ENCODE measurements at regions not wholly inside any gene's neighbourhood (a gene's known extent, or its start where the extent isn't known, plus 50 kb on each side); places are given as distances from the start of the nearest gene placed in this dataset.

DNA sequence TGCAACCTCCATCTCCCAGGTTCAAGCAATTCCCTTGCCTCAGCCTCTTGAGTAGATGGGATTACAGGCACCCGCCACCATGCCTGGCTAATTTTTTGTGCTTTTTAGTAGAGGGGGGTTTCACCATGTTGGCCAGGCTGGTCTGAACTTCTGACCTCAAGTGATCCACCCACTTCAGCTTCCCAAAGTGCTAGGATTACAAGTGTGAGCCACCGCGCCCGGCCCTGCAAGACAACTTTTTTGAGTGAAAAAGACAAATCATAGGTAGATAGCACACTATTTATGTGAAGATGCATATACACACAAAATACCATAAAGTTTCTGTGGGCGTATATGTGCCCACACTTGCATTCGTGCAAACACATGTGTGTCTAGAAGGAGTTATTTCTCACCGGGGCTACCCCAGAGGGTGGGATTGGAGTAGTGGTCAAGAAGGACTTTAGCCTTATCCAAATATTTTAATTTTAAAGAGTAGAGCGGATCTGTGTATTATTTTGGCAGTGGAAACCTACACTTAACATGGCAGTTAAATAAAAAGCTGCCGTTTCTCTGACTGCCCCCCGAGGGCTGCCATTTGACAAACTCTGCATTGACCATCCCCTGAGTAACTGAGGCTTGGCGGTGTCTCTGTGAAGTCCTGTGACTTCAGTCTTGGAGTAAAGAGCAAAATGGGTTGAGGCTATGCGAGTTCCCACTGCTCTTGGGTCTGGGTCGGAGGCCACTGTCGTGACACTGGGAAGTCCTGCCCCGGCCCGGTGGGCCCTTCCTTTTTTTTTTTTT, 93.4 kb upstream of the PTCH1 start:
- no peak for DNase-seq

DNA sequence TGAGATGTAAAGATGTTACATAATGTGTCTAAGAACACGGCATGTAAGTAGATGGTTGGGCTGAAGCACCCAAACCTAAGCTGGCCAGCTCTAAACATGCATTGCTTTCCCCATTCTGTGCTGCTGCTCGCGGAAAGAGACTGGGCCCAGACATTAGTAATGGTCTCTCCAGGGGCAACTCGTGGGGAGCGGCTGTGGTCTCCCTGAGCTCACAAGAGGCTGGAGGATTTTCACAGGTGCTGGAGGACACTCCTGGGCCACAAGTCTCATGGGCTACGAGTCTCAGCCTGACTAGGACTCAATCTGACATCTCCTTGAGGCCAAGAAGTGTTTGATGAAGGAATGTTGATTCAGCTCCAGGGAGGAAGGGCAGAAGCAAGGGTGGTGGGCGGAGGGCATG, 92.7 kb upstream of the PTCH1 start:
- DNase-seq = no peak

DNA sequence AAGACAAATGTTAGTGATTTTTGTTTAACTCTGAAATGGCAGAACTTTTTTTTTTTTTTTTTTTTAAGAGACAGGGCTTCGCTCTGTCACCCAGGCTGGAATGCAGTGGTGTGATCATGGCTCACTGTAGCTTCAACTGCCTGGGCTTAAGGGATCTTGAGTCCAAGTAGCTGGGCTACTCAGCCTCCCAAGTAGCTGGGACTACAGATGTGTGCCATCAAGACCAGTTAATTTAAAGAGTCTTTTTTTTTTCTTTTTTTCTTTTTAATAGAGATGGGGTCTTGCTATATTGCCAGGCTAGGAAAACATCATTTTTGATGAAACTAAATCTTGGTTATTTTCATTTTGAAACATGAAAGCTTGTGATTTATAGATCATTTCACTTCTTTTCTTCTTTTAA, 91.6 kb upstream of the PTCH1 start:
- DNase-seq = no peak

DNA sequence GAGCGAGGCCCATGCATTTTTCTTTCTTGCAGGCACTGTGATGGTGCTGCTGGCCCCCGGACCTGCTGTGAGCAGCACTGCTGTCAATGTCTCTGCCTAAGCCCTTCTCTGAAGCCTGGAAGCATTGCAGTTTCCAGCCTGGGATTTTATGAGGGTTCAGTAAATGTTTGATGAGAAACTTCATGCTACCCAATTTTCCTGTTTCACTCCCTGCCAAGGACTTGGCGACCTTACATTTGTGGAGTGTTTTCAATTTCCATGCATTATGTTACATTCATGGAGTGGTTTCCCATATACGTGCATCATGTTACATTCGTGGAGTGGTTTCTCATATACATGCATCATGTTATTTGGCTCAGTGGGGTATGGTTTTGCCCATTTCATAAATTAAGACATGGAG, 90.7 kb upstream of the PTCH1 start:
- no peak for DNase-seq

DNA sequence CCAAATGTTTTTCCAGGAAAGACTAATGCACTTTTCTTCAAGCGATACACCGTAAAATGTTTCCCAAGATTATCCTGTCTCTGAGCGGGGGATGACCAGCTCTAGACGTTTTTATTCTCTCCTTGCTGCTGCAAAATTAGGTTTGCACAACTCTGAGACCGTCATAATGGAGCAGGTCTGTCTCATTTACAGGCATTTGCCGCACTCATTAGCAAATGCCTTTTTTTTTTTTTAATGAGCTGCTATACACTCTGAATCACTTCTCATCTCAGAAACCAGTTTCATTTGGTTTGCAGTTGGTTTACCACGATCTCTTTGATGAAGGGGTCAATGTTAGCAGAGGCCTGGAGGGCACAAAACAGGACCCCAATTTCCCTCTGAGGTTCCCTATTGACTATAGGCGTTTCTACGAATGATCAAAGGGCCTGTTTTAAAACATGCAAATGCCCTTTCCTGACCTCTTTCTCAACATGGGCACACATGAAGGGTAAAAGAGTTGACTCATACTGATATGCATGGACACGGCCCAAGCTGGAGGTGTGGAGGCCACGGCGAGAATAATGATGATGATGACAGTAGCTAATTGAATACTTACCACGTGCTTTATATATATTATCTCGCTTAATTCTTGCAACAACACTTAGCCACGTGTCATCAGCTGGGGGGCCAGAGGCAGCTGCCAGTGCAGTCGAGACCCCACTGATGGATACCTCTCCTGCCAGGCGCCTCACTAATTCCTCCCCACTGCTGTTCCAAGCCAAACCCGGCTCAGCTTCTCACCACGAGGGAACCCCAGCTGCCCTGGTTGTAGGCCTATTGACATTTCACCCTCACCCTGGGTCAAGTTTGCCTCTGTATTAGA, 89.9 kb upstream of the PTCH1 start:
- no peak for DNase-seq

DNA sequence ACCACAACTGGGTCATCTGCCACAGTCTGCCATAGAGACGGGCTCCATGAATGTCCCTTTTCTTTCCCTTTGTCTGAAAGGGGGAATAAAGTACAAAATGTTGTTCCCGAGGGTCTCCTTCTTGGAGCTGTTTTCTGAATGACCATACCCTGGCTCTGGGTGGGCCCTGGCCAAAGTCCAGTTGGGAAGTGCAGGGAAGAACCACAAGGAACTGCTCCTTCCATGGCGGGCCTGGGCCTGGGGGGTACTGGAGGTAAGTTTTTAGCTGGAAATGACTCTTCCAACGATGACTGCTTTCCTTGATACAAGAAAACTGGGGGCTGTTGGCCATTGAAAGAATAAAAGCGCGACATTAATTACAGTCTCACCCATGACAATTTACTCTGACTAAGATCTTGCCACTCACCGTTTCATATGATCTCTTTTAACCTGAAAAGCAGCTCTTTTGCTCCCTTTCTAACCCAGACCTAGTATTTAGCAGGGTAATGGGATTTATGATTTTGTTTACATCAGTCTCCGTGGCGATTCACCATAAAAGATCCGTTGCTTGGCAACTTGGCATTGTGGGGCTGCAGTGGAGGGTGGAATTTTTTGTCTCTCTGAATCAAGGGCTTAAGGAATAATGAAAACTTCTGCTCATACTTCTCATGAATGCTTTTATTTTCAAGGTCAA, 89.2 kb upstream of the PTCH1 start:
- no peak for DNase-seq

DNA sequence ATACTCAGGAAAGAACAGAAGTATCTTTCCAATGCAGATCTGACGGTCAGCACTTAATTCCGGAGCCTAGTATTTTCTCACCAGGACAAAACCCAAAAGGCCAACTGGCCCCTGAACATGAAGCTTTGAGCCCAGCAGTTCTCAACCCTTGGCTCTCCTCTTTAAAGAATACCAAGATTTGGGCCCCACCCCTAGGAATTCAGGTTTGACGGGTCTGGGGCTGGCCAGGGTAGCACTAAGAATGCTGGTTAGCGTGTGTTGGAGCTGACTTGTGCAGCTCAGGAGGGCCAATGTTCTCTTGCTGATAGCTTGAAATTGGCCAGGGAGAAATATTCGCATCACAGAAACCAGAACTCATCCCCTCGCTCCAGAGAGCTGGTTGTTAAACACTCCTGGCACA, 88.3 kb upstream of the PTCH1 start:
- no peak for DNase-seq

DNA sequence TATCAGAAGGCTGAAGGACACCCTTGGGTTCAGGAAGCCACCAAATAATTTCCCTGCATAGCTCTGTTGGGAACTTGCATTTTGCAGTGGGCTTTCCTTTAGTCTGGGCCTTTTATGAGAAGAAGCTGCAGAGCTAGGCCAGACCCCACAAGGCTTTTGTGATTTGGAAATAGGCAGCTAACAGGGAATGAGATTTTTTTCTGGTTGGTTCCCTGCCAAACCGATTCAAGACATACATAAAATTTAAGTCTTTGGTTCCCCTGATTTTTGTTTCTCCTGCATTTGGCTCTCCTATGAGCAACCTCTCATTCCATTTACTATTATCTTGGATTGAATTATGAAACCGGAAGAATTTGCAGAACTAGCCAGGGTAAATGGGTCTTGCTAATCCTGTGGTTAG, 81.5 kb upstream of the PTCH1 start:
- DNase-seq = no peak

DNA sequence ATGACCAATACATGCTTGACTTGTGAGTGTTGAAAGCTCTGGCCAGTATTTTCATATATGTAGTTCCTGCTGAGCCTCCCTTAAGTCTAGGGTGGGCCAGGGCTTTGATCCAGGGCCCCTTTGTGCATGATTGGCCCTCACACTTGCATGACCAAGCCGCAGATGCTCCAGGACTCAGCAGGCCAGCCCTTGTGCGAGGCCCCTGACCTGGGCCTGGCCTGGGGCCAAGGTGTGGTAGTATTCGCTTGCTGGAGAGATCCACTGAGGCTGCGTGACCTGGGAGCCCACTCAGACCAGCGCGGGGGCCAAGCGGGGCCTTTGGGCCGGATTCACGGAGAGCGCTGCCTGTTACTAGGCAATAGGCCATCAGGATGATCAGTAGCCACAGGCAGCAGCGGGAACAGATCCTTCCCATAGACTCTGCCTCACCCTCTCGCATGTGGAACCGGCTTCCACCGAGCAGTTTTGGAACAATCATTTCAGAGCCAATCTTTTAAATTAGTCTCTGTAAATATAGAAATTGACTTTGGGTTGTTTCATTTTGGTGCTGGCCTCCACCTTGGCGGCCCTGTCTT, 79.0 kb upstream of the PTCH1 start:
- DNase-seq = no peak

DNA sequence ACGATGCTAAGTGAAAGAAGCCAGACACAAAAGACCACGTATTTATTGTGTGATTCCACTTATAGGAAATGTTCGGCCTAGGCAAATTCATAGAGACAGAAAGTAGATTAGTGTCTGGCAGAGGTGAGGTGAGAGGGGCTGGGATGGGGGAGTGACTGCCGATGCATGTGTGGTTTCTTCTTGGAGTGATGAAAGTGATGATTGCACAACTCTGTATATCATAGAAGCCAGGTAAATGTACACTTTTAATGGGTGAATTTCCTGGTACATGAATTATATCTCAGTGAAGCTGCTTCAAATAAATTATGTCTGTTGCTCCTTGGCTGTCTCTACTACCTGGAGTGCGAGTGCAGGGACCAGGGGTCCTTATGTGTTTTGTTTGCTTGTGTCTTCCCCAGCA, 76.2 kb upstream of the PTCH1 start:
- no peak for DNase-seq

DNA sequence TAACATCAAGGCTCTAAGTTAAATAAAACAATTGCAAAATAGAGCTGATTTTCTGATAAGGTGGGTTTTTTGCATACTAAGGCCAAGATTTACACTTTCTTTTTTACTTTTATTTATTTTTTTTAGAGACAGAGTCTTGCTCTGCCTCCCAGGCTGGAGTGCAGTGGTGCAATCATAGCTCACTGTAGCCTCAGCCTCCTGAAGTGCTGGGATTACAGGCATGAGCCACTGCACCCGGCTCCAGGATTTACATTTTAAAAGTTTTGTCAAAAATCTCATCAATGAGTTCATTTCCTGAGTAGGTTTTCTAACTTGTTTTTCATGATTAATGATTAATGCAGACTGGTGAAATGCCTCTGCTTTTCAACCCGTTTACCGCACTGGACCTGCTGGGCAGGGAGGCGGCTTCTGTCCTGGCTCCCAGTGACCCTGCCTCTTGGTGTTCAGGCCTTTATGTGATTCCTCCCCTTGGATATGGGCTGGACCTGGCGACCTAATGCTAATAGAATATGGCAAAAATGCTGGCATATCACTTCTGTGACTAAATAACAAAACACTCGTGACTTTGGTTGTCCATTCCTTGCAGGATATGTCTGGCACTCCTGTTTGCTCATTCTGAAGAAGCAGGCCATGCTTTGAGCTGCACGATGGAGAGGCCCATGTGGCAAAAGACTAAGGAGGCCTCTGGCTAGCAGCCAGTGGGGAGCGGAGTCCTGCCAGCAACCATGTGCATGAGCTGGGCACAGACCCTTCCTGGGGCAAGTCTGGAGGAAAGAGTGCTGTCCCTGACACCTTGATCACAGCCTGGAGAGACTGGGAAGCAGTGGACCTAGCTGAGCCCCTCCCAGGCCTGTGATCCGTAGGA, 72.2 kb upstream of the PTCH1 start:
- DNase-seq = no peak

DNA sequence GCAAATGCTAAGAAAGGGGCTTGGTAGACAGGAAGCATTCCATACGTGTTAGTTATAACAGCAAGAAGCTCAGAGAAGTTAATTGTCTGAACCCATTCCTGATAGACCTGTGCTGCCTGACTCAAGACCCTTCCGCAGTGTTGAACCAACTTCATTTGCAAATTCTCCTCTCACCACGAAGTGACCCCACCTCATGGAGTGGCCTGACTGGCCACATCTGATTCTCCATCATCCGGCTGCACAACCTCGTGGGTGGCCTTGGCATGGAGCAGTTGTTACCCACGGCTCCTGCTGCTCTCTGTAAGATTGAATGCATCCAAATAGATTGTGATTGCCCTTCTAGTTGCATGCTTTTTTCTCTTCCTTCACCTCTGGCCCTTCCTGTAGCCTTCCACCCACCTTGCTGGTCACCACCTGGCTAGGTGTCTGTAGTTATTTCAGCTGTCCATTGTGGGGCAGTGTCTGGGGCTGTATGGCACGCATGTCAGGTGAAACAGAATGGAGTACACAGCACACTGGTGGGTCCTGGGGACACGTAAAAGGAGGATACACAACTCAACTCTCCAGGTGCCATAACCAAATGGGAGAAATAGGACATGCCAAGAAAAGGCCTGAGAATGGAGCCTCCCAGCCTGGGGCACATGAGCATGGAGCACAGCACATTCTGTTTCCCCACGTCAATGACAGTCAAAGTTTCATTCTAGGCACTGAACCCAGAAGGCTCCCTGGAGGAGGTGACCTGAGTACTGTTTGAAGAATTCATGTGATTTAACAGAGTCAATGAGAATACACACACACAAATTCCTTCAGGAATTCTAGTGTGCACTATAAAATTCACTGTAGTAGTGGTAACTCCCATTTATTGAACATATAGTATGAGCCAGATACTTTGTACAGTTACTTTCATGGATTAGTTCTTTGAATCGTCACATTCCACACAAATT, 70.5 kb upstream of the PTCH1 start:
- DNase-seq = no peak

DNA sequence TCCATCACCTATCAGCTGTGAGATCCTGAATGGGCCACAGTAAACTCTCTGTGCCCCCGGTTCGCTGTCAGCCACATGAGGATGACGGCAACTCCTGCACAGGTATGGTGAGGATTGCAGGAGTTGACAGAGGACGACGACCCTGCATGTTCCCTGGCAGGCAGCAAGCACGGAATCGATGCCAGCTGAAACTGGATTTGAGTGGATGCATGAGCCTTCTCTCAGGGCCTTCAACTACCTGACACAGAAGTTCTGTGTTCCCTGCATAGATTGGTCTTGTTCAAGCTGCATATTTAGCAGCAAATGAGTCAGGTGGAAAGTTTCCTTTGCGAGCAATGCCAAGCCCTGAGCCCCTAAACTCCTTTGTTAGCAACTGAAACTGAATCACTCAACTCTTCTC, 69.6 kb upstream of the PTCH1 start:
- DNase-seq = no peak

DNA sequence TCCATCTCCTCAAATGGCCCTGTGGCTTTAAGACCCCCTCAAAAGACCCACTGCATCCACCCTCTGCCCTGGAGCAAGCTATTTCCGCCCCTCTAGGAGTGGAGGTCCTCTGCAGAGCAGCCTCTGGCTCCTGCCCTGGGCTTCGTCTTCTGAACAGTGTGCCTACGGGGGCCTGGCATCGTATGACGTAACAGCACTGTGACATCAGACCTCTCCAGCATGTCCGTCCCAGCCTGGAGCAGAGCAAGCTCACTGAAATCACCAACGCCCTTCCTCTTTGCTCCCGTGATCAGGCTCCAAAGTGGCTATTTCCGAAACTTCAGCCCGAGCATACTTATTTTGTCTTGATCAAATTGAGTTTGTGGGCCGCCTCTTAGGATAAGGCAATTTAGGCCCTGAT, 69.1 kb upstream of the PTCH1 start:
- no peak for DNase-seq

DNA sequence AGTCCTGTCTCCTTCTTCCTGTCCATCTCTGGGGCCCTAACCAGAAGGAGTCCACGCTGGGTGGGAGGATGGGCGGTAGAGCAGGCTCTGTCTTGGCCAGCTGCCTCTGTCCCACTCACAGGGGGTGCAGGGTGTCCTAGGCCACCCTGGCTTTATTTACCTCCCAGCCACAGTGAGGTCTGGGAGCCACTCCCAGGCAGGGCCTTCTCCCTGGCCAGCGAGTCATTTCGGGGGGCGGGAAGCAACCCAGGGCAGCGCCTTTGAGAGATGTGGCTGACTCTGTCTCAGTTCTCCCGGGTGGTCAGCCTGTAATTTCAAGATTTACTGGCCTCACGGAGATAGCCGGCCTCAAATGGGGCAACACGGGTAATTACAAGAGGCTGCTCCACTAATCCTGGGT, 67.4 kb upstream of the PTCH1 start:
- no peak for DNase-seq

DNA sequence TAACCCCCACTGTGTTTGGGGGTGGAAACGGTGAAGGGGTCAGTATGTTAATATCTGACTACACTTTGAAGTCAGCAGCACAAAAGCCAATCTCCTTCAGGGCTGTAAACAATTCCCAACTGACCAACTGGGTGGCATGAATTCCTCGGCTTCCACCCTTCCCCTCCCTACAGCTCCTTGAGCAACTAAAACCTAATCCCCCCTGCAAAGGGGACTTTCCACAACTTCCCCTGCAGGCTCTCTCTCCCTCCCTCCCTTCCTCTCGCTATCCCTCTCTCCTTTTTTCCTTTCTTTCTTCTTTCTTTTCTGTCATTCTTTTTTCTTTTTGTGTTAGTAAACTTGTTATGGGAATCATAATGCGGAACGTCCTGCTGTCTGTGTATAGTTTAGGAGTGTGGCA, 65.1 kb upstream of the PTCH1 start:
- DNase-seq = no peak

DNA sequence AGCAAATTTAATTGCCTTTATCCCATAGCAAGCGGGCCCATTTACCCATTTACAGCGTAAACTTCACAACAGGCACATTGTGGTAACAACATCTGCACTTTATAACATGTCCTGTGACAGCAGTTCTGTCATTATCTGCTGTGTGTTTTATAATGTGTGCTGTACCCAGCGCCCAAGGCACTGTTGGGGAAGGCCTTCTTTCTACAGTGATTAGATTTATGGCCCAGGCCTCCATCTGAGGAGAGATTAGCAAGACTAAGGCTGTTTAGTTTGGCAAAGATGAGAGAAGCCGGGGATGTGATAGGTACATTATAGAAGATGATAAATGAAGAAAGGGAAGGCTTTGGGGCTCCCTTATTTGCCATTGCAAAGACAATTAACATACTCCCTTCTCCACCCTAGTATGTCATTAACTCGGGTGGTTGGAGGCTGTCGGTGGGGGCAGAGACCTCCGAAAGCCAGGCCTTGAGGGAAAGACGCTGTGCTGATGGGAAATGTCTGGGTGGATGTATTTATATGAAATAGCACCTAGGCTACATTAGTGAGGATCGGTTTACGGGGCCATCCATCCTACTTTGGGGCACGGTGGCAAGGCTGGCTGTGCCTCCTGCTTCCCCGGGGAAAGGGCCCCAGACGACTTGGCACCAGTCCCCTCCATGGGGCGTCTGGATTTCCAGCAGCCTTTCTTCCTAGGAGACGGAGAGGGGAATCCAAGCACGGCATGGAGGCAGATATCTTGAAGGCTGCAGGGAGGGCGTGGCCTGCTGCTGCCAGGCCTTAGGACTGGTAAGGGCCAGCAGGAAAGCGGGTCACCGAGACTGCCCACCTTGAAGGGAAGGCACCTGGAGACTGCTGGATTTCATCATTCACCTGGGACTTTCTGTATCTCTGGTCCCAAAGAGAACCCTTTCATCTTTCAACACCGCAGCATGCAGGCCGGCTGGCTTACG, 64.3 kb upstream of the PTCH1 start:
- no peak for DNase-seq

DNA sequence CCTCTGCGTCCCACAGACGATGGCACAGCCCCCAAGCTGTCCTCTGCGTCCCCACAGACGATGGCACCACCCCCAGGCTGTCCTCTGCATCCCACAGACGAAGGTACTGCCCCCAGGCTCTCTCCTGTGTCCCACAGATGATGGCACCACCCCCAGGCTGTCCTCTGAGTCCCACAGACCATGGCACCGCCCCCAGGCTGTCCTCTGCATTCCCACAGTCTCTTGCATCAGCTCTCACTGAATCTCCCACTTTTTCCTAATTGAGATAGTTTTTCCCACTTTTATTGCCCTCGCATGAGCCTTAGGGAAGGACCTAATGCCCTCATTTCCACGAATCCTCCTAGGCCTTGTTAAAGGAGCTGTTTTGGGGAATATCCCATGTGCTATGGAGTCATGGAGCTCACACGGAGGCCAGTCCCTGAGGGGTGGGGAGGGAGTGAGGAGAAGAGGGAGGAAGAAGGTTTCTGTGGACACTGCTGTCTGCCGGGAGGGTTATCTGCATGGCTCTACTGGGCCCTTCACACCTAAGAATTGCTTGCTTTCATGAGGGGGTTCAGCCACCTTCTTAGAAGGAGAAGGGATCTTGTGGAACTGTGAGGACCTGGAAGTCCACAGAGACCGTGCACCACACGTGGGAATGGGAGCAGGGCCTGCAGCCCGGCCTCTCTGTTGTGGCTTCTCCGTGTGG, 58.2 kb upstream of the PTCH1 start:
- DNase-seq = no peak

DNA sequence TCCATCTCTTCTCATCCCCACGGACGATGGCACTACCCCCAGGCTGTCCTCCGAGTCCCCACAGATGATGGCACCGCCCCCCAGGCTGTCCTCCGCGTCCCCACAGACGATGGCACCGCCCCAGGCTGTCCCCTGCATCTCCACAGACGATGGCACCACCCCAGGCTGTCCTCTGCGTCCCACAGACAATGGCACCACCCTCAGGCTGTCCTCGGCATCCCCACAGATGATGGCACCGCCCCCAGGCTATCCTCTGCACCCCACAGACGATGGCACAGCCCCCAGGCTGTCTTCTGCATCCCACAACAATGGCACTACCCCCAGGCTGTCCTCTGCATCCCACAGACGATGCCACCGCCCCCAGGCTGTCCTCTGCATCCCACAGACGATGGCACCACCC, 57.4 kb upstream of the PTCH1 start:
- no peak for DNase-seq

DNA sequence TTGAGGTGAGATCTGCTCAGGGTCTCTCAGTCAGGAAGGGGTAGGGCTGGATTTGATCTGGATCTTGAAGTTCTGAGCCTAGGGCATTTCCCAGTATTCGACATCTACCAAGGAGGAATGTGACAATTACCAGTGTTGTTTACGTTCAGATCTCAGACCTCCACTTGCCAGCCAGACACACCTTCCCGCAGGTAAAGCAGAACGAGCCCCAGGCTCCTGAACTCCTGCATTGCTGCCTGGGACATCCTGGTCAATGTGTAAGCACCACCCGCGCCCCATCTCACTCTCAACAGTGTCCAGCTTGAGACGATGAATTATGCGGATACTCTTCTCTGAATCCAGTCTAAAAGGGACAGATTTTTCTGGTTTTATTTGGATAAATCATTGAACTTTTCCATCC, 56.7 kb upstream of the PTCH1 start:
- no peak for DNase-seq

All from DMS 273 treated with DMSO at 0.1 percent for 48 hours (cell line).